Stimulated activated CD4-positive, alpha-beta T cell treated with anti-CD3 and anti-CD28 coated beads, Interleukin-4, amount 100 ng/mL, for 1 hour (primary cell): ENCODE measurements at regions not wholly inside any gene's neighbourhood (a gene's known extent, or its start where the extent isn't known, plus 50 kb on each side); places are given as distances from the start of the nearest gene placed in this dataset.
"Not testable (repeated sequence)": the region's sequence is repeated elsewhere in the genome, so short reads cannot be mapped to it uniquely, and the experiment has no call there.

Source experiments
- DNase-seq: peaks from one replicate; pipeline ENCODE4 v3.0.0-alpha.2; 2020

DNA sequence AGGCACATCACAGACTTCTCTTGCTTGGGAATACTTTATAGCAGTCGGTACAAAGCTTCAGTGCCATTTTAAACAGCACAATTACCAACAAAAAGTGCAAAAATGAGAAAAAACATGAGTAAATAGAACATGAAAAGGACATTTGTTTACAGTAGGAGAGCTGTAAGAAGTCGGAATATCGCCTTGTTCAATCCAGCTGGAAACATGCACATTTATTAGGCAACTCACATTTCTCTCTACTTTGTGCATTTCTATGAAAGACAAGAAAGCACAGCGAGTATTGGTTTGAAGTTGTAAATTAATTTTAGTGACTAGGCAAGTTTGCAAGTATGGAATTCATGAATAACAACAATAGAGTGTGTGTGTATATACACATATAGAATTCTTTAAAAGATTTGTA, 484.7 kb downstream of the DACH1 start:
- no peak for DNase-seq

DNA sequence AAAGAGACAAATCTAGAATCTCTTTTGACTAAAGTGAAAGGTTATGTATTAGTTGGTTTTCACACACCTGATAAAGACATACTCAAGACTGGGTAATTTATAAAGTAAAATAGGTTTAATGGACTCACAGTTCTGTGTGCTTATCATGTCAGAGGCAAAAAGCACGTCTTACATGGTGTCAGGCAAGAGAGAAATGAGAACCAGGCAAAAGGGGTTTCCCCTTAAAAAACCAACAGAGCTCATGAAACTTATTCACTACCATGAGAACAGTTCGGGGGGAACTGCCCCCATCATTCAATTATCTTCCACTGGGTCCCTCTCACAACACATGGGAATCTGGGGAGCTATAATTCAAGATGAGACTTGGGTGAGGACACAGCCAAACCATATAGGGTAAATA, 486.8 kb downstream of the DACH1 start:
- DNase-seq = no peak

- no peak for DNase-seq
These were observed 487.8 kb downstream of the DACH1 start for GRCh38 chr13:71378961-71379905.

DNA sequence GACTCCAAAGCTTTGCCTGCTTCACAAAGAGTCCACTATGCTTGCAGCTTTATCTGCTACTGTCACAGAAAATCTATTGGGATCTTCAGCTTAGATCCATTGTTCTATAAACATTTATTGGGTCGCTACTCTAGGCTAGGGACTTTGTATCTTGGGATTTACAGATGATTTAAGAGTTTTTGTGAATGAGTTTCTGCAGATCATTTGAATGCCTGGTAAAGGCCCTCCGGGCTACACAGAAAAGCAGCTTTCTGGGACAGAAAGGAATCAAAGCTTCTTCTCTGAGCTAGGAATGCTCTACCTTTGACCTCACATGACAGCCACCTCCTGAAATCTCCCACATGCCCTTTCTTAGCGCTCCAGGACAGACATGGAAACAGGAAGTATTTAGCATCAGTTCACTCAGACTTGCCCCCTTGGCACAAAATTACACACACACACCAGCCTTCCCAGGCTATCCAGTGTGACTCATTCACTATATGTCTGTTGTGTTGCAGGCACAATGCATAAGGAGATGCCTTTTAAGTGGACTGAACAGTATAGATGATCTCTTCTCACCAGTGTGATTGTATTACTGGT, 492.4 kb downstream of the DACH1 start:
- no peak for DNase-seq

DNA sequence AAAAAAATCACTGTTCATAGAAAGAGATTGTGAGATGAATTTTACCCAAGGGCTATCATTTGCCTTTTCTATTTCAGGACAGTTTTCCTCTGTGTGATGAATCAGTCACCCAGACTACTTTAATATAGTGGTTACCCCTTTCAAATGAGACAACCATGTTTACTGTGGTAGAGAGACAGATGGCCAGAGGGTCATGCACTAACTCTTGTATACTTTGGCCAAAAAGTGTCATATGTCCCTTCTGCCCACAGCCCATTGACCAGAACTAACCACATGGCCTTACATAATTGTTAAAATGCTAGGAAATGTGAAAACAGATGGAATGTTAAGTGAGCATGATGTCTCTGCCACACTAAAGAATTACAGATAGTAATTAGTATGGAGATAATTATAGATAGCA, 498.7 kb downstream of the DACH1 start:
- DNase-seq = no peak

DNA sequence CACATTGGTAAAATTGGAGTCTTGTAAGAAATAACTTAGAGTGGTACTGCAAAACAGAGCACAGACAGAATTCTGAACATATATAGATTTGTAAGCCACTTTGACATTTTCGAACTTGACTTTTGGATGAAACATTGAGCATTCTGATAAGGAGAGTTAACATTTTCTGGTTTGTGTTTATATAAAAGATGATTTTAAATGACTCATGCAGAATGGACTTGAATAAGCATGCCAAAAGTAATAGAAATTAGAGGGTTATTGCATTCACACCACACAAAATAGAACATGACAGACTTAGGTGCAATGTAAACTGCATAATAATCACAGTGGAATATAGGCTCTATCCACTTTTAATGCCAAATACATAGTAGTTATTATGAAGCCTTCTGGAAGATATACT, 507.0 kb downstream of the DACH1 start:
- DNase-seq = no peak

GRCh38 chr13:71359641-71360040, 507.4 kb downstream of the DACH1 start:
- DNase-seq = no peak

GRCh38 chr13:71358218-71358617, 508.8 kb downstream of the DACH1 start:
- no peak for DNase-seq

DNA sequence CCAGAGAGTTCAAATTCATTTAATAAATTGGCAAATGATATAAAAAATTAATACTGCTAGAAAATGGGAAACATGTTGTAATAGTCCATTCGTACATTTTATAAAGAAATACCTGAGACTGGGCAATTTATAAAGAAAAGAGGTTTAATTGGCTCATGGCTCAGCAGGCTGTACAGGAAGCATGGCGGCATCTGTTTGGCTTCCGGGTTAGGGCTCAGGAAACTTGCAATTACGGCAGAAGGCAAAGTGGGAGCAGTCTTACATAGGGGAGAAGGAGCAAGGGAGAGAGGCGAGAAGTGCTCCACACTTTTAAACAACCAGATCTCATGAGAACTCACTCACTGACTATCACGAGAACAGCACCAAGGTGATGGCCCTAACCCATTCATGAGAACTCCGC, 512.0 kb downstream of the DACH1 start:
- no peak for DNase-seq

- no peak for DNase-seq
These were observed 516.1 kb downstream of the DACH1 start for GRCh38 chr13:71350886-71351285.

- DNase-seq = not testable (repeated sequence)
These were observed 521.1 kb downstream of the DACH1 start for GRCh38 chr13:71345856-71346255.

DNA sequence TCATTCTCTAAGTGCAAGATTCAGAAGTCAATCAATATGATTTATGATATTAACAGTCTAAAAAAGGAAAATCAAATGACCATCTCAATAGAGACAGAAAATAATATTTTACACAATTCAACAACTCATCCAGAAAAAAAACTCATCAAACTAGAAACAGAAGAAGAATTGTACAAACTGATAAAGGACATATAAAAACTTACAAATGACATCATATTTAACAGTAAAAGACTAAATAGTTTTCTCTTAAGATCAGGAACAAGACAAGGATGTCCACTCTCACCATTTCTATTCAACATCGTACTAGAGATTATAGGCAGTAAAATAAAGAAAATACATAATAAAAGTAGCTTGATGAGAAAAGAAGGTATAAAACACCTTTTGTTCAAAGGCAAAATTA, 527.3 kb downstream of the DACH1 start:
- no peak for DNase-seq

GRCh38 chr13:71339005-71339404, 528.0 kb downstream of the DACH1 start:
- no peak for DNase-seq

- no peak for DNase-seq
These were observed 528.9 kb downstream of the DACH1 start for GRCh38 chr13:71338070-71338469.

GRCh38 chr13:71327266-71327665, 539.7 kb downstream of the DACH1 start:
- no peak for DNase-seq

DNA sequence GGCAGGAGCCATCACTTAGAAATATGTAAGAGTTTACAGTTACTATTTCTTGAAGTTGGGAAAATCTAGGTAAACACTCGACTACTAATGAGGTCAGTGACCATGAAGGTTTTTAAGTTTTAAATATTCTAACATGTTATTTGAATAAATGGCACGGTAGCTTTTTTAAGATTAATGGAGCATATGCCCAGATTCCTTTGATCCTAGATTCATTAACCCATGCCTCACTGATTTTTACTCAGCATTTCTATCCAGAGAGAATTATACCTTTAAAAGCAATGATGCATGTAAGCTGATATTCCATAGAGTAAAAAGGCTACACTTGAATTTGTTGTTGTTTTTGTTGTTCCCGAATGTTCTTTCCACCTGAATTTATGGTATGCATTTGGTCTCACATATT, 541.4 kb downstream of the DACH1 start:
- no peak for DNase-seq

GRCh38 chr13:71323266-71323665, 543.7 kb downstream of the DACH1 start:
- no peak for DNase-seq

GRCh38 chr13:71320452-71320851, 546.6 kb downstream of the DACH1 start:
- no peak for DNase-seq

DNA sequence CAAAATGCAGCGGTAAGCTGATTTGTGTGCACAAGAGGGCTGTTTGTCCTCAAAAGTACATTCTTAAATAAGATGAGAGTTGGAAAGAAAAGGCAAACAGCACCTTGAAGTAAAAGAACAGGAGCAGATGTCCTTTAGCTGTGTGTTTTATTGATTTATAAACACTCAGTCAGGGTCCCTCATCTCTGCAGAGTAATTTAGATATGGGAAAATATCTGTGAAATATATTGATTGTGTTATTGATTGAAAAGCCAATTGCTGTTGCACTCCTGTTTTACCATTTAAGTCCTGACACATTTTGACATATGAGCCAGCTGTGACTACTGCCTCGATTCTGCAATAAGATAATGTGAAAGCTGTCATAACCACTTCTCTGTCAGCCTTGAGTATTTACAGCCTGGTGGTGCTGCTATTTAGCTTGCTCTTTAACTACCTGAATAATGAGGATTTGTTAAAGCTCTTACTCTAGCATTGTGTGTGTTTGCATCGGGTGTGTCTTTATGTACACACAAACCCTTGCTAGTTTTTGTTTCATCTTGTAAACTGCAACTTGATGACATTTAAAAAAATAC, 550.1 kb downstream of the DACH1 start:
- no peak for DNase-seq

DNA sequence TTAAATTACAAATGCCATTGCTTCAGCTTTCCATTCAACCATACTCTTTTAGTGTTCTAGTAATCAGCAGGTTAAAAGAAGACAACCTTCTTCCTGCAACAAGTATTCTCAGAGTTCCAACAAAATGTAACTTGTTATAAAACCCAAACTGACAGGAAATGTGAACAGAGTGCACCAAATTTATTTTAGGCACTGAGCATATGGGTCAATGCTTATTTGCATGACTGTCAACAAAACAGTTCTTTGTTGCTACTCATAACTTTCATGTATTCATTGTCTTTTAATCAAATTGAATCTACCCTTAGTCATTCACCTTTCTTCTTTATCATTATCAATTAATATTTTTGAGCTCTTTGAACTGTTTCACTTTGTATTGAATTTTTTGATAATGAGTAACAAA, 554.1 kb downstream of the DACH1 start:
- DNase-seq = no peak

DNA sequence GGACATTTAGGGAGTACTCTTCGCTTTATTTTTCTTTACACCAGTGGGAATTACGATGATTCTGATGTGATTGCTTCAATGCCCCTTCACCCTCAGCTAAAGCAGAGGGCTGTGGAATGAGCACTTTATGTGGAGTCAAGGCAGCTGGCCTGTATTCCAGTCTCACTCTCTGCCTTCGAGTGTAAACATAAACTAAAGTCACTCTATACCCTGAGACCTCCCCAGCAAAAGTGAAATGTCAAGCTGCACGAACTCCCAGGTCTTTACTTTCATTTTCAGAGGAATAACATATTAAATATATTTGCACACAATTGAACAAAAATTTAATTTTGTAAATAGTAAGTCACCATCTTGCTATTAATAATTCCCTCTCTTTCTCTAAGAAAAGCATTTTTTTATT, 557.1 kb downstream of the DACH1 start:
- DNase-seq = no peak

- DNase-seq = no peak
These were observed 560.2 kb downstream of the DACH1 start for GRCh38 chr13:71306821-71307220.

DNA sequence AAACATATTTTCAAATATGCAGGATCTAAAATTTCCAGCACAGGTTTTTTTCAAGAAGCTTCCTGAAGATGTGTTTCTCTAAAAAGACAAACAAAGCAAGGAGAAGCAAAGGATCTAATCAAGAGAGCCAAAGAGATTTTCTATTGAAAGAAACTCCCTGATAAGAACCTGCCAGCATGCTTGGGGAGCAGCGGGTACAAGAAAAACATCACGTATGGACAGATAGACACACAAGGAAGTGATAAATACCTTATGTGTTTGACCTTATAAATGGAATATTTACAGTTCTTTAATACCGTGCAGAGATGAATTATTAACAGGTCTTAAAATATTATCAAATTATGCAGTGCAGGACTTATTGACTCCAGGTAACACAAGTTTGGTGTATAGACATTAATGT, 562.1 kb downstream of the DACH1 start:
- no peak for DNase-seq

- no peak for DNase-seq
These were observed 563.9 kb downstream of the DACH1 start for GRCh38 chr13:71303144-71303543.
